C4-2B (cell line): ENCODE measurements at regions not wholly inside any gene's neighbourhood (a gene's known extent, or its start where the extent isn't known, plus 50 kb on each side); places are given as distances from the start of the nearest gene placed in this dataset.

Source experiments
- H3K27ac ChIP-seq: fragments of 450-650 bp; 2 replicates; pipeline ENCODE4 v1.5.1; 2017
- CTCF ChIP-seq: fragments of 450-650 bp; conservative IDR thresholded peaks from 2 replicates; pipeline ENCODE4 v1.5.1; 2017; ENCODE audit warnings: mild to moderate bottlenecking
- ZFX ChIP-seq: fragments of 450-650 bp; IDR thresholded peaks from 2 replicates; pipeline ENCODE4 v1.6.1; 2017

- TF ChIP-seq ZFX (no peak), CTCF (no peak)
- H3K27ac ChIP-seq: no peak overlapping the region
Measured at GRCh38 chr13:48592688-48593049, 59.8 kb upstream of the RCBTB2 start.

- no peak overlapping the region for H3K27ac ChIP-seq
- TF ChIP-seq ZFX: no peak
- no peak for TF ChIP-seq CTCF
Measured at GRCh38 chr13:48593536-48593935, 60.2 kb upstream of the CYSLTR2 start.

GRCh38 chr13:48594096-48594815 lies 59.5 kb upstream of the CYSLTR2 start:
- H3K27ac ChIP-seq: no peak overlapping the region
- TF ChIP-seq ZFX (no peak), CTCF (no peak)

- no peak overlapping the region for H3K27ac ChIP-seq
- TF ChIP-seq CTCF (peak; percentile 77), ZFX (no peak)
Measured at GRCh38 chr13:48595431-48596429, 58.0 kb upstream of the CYSLTR2 start.

- H3K27ac ChIP-seq: no peak overlapping the region
Measured at GRCh38 chr13:48600374-48601364, 53.1 kb upstream of the CYSLTR2 start.

More at GRCh38 chr13:48600374-48601364, 53.1 kb upstream of the CYSLTR2 start:
- TF ChIP-seq CTCF (no peak), ZFX (no peak)
